ENCODE measurements at regions not wholly inside any gene's neighbourhood (a gene's known extent, or its start where the extent isn't known, plus 50 kb on each side); places are given as distances from the start of the nearest gene placed in this dataset.

DNA sequence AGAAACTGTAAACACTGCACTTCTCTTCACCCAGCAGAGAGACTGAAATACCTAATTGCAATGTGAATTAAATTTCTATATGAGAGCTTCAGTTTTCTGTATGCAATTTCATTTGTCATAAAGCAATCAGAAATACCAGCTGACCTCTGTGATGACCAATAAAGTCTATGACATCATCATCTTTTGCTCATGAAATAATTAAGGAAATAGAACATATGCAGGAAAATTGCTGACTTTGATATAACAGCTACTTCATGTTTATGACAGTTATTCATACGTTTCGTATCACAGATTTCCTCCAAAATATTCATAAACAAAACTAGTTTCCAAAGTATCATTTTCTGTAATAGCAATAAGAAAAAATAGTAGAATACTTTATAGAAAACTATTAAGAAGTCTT lies 652.3 kb downstream of the SLCO4C1 start (continued):
- TF ChIP-seq ZNF462 (CRISPR knock-in tag; IDR thresholded peaks at IDR 0.05), result no peak
- no peak for TF ChIP-seq NANOG (IDR thresholded peaks at IDR 0.05; ENCODE audit: borderline replicate concordance)
- TF ChIP-seq ZNF114 (CRISPR knock-in tag; IDR thresholded peaks at IDR 0.05), result no peak

- no peaks in the 10 kb centered on the region for H3F3A ChIP-seq (replicated peaks; ENCODE audit: low read depth)
- no peaks in the 10 kb centered on the region for H3K27me3 Mint-ChIP-seq (ENCODE audit: insufficient read depth, low read depth, poor library complexity)
- H3K79me2 ChIP-seq (replicated peaks; ENCODE audit: insufficient read depth), result no peaks in the 10 kb centered on the region
- no peaks in the 10 kb centered on the region for H3K4me1 ChIP-seq (ENCODE audit: insufficient read depth)
- no peaks in the 10 kb centered on the region; the same call in 1 of the 2 replicates for H3K36me3 ChIP-seq (ENCODE audit: insufficient read depth)
- peaks cover 9% of the 10 kb centered on the region for H3K9me3 Mint-ChIP-seq
- H3K27ac Mint-ChIP-seq, result no peak overlapping the region
- no peak for ATAC-seq
- no peak overlapping the region for H3K4me3 ChIP-seq
- no peak for DNase-seq (ENCODE audit: low spot score)
- H3K36me3 Mint-ChIP-seq (ENCODE audit: low read depth), result peaks cover 12% of the 10 kb centered on the region; the same call in 2 of the 3 replicates
- no peak overlapping the region for H3K27ac ChIP-seq (ENCODE audit: low read depth)
- no peaks in the 10 kb centered on the region for H3K9me2 ChIP-seq (ENCODE audit: insufficient read depth)
- H2AFZ ChIP-seq, result no peak overlapping the region
- no peaks in the 10 kb centered on the region for H4K20me1 ChIP-seq (replicated peaks; ENCODE audit: insufficient read depth)
- H3K4me1 Mint-ChIP-seq, result no peaks in the 10 kb centered on the region
- no peaks in the 10 kb centered on the region for H3K27me3 ChIP-seq (ENCODE audit: insufficient read depth)
- H3K4me3 Mint-ChIP-seq, result no peak overlapping the region
- H3K4me2 ChIP-seq, result no peak overlapping the region
- TF ChIP-seq ZNF114 (CRISPR knock-in tag; IDR thresholded peaks at IDR 0.05), result no peak
- TF ChIP-seq JUNB (IDR thresholded peaks at IDR 0.05; ENCODE audit: unreplicated experiment), result no peak
- no peak for TF ChIP-seq CTCF (conservative IDR thresholded peaks at IDR 0.05; ENCODE audit: low read depth in 2 of 2)
- TF ChIP-seq ZNF331 (CRISPR knock-in tag; IDR thresholded peaks at IDR 0.05; ENCODE audit: low read depth), result no peak
- no peak for TF ChIP-seq EZH2phosphoT487 (IDR thresholded peaks at IDR 0.05; ENCODE audit: unreplicated experiment)
- TF ChIP-seq, protein P1, sequence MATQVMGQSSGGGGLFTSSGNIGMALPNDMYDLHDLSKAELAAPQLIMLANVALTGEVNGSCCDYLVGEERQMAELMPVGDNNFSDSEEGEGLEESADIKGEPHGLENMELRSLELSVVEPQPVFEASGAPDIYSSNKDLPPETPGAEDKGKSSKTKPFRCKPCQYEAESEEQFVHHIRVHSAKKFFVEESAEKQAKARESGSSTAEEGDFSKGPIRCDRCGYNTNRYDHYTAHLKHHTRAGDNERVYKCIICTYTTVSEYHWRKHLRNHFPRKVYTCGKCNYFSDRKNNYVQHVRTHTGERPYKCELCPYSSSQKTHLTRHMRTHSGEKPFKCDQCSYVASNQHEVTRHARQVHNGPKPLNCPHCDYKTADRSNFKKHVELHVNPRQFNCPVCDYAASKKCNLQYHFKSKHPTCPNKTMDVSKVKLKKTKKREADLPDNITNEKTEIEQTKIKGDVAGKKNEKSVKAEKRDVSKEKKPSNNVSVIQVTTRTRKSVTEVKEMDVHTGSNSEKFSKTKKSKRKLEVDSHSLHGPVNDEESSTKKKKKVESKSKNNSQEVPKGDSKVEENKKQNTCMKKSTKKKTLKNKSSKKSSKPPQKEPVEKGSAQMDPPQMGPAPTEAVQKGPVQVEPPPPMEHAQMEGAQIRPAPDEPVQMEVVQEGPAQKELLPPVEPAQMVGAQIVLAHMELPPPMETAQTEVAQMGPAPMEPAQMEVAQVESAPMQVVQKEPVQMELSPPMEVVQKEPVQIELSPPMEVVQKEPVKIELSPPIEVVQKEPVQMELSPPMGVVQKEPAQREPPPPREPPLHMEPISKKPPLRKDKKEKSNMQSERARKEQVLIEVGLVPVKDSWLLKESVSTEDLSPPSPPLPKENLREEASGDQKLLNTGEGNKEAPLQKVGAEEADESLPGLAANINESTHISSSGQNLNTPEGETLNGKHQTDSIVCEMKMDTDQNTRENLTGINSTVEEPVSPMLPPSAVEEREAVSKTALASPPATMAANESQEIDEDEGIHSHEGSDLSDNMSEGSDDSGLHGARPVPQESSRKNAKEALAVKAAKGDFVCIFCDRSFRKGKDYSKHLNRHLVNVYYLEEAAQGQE (IDR thresholded peaks at IDR 0.05; ENCODE audit: unreplicated experiment), result no peak
- TF ChIP-seq POLR2AphosphoS5 (IDR thresholded peaks at IDR 0.05; ENCODE audit: low read depth), result no peak
- TF ChIP-seq ETS1 (IDR thresholded peaks at IDR 0.05), result no peak
- TF ChIP-seq CREB1 (CRISPR knock-in tag; IDR thresholded peaks at IDR 0.05; ENCODE audit: low read depth), result no peak
- no peak for TF ChIP-seq NANOG (IDR thresholded peaks at IDR 0.05; ENCODE audit: borderline replicate concordance)
- no peak for TF ChIP-seq STAT1 (IDR thresholded peaks at IDR 0.05; ENCODE audit: unreplicated experiment)
These were observed 658.5 kb downstream of the SLCO4C1 start for GRCh38 chr5:101637599-101637998.
